ENCODE measurements at regions not wholly inside any gene's neighbourhood (a gene's known extent, or its start where the extent isn't known, plus 50 kb on each side); places are given as distances from the start of the nearest gene placed in this dataset.

DNA sequence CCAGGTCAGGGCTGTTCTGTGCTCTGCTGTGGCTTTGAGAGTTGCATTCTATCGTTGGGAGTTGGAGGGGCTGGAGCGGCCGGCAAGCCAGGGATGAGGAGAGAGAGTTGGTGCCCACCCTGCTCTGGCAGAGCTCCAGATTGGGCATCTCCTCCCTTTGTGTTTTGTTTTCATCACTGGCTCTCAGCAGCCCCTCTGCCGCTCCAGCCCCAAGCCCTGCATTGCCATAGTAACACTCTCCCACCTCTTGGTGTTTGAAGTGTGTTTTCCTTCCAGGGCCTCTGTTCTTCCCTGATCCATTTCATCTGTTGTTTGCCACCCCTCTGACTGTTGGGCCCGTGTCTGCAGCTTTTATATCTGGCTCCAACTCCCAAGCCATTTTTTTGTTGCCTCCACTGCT, 152.7 kb downstream of the URB2 start:
- TF ChIP-seq, protein P1, sequence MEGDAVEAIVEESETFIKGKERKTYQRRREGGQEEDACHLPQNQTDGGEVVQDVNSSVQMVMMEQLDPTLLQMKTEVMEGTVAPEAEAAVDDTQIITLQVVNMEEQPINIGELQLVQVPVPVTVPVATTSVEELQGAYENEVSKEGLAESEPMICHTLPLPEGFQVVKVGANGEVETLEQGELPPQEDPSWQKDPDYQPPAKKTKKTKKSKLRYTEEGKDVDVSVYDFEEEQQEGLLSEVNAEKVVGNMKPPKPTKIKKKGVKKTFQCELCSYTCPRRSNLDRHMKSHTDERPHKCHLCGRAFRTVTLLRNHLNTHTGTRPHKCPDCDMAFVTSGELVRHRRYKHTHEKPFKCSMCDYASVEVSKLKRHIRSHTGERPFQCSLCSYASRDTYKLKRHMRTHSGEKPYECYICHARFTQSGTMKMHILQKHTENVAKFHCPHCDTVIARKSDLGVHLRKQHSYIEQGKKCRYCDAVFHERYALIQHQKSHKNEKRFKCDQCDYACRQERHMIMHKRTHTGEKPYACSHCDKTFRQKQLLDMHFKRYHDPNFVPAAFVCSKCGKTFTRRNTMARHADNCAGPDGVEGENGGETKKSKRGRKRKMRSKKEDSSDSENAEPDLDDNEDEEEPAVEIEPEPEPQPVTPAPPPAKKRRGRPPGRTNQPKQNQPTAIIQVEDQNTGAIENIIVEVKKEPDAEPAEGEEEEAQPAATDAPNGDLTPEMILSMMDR (conservative IDR thresholded peaks at IDR 0.05; ENCODE audit: low read depth, low read length): no peak
- no peak for TF ChIP-seq EZH2 (IDR thresholded peaks at IDR 0.05; ENCODE audit: low read length, unreplicated experiment)
- no peak for TF ChIP-seq EZH2phosphoT487 (IDR thresholded peaks at IDR 0.05; ENCODE audit: borderline replicate concordance, low read length)
